Smooth muscle cell (in vitro differentiated cells): ENCODE measurements at regions not wholly inside any gene's neighbourhood (a gene's known extent, or its start where the extent isn't known, plus 50 kb on each side); places are given as distances from the start of the nearest gene placed in this dataset.
"Not testable (repeated sequence)": the region's sequence is repeated elsewhere in the genome, so short reads cannot be mapped to it uniquely, and the experiment has no call there.

Experiments
- DNase-seq: peaks from one replicate; lab custom pipeline; 2025; ENCODE audit not compliant: unreplicated experiment; lab: John Stamatoyannopoulos, UW
- H2AFZ ChIP-seq: fragments of 200-600 bp; sonication (generic); 2 replicates; pipeline ENCODE4 v1.6.0; 2016; ENCODE audit warnings: antibody characterized with exemption, low read depth, mild to moderate bottlenecking
- H3F3A ChIP-seq: fragments of 200-600 bp; sonication (generic); 2 replicates; pipeline ENCODE4 v1.6.0; 2017; ENCODE audit warnings: antibody characterized with exemption, low read depth
- H3K27ac ChIP-seq: fragments of 200-600 bp; sonication (generic); 2 replicates; pipeline ENCODE4 v1.5.1; 2016; ENCODE audit warnings: low read depth, mild to moderate bottlenecking
- H3K27me3 ChIP-seq: fragments of 200-600 bp; sonication (generic); 2 replicates; pipeline ENCODE4 v1.6.1; 2016; ENCODE audit warnings: low read depth, mild to moderate bottlenecking
- H3K36me3 ChIP-seq: fragments of 200-600 bp; sonication (generic); 2 replicates; pipeline ENCODE4 v1.5.1; 2016; ENCODE audit warnings: low read depth
- H3K4me1 ChIP-seq: fragments of 200-600 bp; sonication (generic); 2 replicates; pipeline ENCODE4 v1.5.1; 2016; ENCODE audit warnings: low read depth
- H3K4me2 ChIP-seq: fragments of 200-600 bp; sonication (generic); 2 replicates; pipeline ENCODE4 v1.6.0; 2016; ENCODE audit warnings: mild to moderate bottlenecking
- H3K4me3 ChIP-seq: fragments of 200-600 bp; sonication (generic); 2 replicates; pipeline ENCODE4 v1.5.1; 2016; ENCODE audit warnings: mild to moderate bottlenecking
- H3K79me2 ChIP-seq: fragments of 200-600 bp; sonication (generic); 2 replicates; pipeline ENCODE4 v1.6.0; 2016; ENCODE audit warnings: low read depth, mild to moderate bottlenecking
- H3K9ac ChIP-seq: fragments of 200-600 bp; sonication (generic); 2 replicates; pipeline ENCODE4 v1.6.0; 2016; ENCODE audit warnings: low read depth
- H3K9me3 ChIP-seq: fragments of 200-600 bp; sonication (generic); replicated peaks from 2 replicates; pipeline ENCODE4 v1.5.1; 2016; ENCODE audit warnings: low read depth
- H4K20me1 ChIP-seq: fragments of 200-600 bp; sonication (generic); 2 replicates; pipeline ENCODE4 v1.6.0; 2016; ENCODE audit warnings: low read depth
- WGBS: methylation state at CpG from one replicate; pipeline ENCODE4 v1.1.7; 2016; ENCODE audit warnings: low lambda C conversion rate; 5-methylcytosine and 5-hydroxymethylcytosine counted together
- TF ChIP-seq, protein P1 (sequence below): fragments of 200-600 bp; sonication (generic); IDR thresholded peaks from 2 replicates; pipeline ENCODE4 v1.5.1; 2017; ENCODE audit warnings: borderline replicate concordance, mild to moderate bottlenecking, antibody characterized with exemption; ENCODE audit not compliant: insufficient read depth, poor library complexity, severe bottlenecking

DNA sequence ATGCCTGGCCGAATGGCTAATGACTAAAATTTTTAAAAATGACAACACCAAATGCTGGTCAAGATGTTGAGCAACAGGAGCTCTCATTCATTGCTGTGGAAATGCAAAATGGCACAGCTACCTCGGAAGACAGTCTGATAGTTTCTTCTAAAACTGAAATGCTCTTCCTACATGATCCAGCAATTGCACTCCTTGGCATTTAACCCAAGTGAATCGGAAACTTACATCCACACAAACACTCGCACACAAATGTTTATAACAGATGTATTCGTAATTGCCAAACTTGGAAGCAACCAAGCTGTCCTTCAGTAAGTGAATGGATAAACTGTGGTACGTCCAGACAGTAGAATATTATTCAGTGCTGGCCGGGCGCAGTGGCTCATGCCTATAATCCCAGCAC, 56.4 kb upstream of the NCOA3 start:
- H3K9ac ChIP-seq, result no peak overlapping the region
- no peak overlapping the region for H3K4me3 ChIP-seq
- no peaks in the 10 kb centered on the region for H3F3A ChIP-seq
- 93% methylated on average over 8 of the region's 8 CpGs for WGBS
- no peaks in the 10 kb centered on the region for H3K9me3 ChIP-seq
- H2AFZ ChIP-seq, result no peak overlapping the region
- no peaks in the 10 kb centered on the region for H3K4me1 ChIP-seq
- TF ChIP-seq, protein P1, sequence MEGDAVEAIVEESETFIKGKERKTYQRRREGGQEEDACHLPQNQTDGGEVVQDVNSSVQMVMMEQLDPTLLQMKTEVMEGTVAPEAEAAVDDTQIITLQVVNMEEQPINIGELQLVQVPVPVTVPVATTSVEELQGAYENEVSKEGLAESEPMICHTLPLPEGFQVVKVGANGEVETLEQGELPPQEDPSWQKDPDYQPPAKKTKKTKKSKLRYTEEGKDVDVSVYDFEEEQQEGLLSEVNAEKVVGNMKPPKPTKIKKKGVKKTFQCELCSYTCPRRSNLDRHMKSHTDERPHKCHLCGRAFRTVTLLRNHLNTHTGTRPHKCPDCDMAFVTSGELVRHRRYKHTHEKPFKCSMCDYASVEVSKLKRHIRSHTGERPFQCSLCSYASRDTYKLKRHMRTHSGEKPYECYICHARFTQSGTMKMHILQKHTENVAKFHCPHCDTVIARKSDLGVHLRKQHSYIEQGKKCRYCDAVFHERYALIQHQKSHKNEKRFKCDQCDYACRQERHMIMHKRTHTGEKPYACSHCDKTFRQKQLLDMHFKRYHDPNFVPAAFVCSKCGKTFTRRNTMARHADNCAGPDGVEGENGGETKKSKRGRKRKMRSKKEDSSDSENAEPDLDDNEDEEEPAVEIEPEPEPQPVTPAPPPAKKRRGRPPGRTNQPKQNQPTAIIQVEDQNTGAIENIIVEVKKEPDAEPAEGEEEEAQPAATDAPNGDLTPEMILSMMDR, result no peak
- H3K36me3 ChIP-seq, result no peaks in the 10 kb centered on the region
- no peak overlapping the region for H3K27ac ChIP-seq
- no peak for DNase-seq
- no peak overlapping the region for H3K4me2 ChIP-seq
- H3K27me3 ChIP-seq, result no peaks in the 10 kb centered on the region
- H4K20me1 ChIP-seq, result no peaks in the 10 kb centered on the region
- H3K79me2 ChIP-seq, result no peaks in the 10 kb centered on the region

- H3K27me3 ChIP-seq, DNase-seq, H3K4me3 ChIP-seq, H3K9ac ChIP-seq, H3K9me3 ChIP-seq, H3K36me3 ChIP-seq, H4K20me1 ChIP-seq, H3K4me1 ChIP-seq, H3K79me2 ChIP-seq, H3K27ac ChIP-seq, H3F3A ChIP-seq, H3K4me2 ChIP-seq, H2AFZ ChIP-seq: not testable (repeated sequence)
- 98% methylated on average over 15 of the region's 15 CpGs for WGBS
Observed at GRCh38 chr20:47447350-47448296, 54.1 kb upstream of the NCOA3 start.

GRCh38 chr20:47448429-47448828, 53.3 kb upstream of the NCOA3 start:
- no peaks in the 10 kb centered on the region for H3K9me3 ChIP-seq
- H3K27me3 ChIP-seq, result no peaks in the 10 kb centered on the region
- H4K20me1 ChIP-seq, result no peaks in the 10 kb centered on the region
- no peak overlapping the region for H3K27ac ChIP-seq
- H2AFZ ChIP-seq, result no peak overlapping the region
- no peaks in the 10 kb centered on the region for H3K4me1 ChIP-seq
- no peak overlapping the region for H3K4me3 ChIP-seq
- TF ChIP-seq, protein P1, result no peak
- H3F3A ChIP-seq, result no peaks in the 10 kb centered on the region
- no peaks in the 10 kb centered on the region for H3K36me3 ChIP-seq
- 82% methylated on average over 4 of the region's 4 CpGs for WGBS
- DNase-seq, result no peak
- H3K9ac ChIP-seq, result no peak overlapping the region
- no peak overlapping the region for H3K4me2 ChIP-seq
- H3K79me2 ChIP-seq, result no peaks in the 10 kb centered on the region

DNA sequence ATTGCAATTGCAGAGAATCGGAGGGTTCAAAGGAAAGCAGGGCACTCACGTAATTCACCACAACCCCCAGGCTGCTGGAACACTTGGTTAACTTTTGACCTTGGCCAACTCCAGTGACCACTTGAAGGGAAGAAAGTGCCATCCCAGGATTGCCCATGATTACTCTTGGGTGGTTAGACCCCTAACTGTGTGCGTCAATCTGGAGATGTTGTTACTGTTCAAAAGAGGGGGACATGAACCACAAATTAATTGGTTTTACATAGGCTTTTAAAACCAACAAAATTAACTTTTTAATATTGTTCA, 50.1 kb upstream of the NCOA3 start:
- no peak for DNase-seq
- no peak overlapping the region for H3K4me2 ChIP-seq
- TF ChIP-seq, protein P1, result no peak
- no peak overlapping the region for H2AFZ ChIP-seq
- no peaks in the 10 kb centered on the region for H3F3A ChIP-seq
- no peaks in the 10 kb centered on the region for H3K79me2 ChIP-seq
- no peaks in the 10 kb centered on the region for H3K27me3 ChIP-seq
- H3K4me3 ChIP-seq, result no peak overlapping the region
- no peaks in the 10 kb centered on the region for H3K36me3 ChIP-seq
- no peaks in the 10 kb centered on the region for H3K9me3 ChIP-seq
- H3K27ac ChIP-seq, result no peak overlapping the region
- WGBS, result 94% methylated on average over 3 of the region's 3 CpGs
- no peak overlapping the region for H3K9ac ChIP-seq
- H3K4me1 ChIP-seq, result no peaks in the 10 kb centered on the region
- H4K20me1 ChIP-seq, result no peaks in the 10 kb centered on the region
